Sigmoid colon (tissue), 6 donors: ENCODE measurements at regions not wholly inside any gene's neighbourhood (a gene's known extent, or its start where the extent isn't known, plus 50 kb on each side); places are given as distances from the start of the nearest gene placed in this dataset.

Experiments used
- DNase-seq: peaks from one replicate; pipeline ENCODE4 v3.0.0-alpha.2; 2019
- H3K27ac ChIP-seq, 4 donors: fragments of 200-600 bp; sonication (generic); one replicate each; pipeline ENCODE4 v1.5.1; 2016 to 2019; ENCODE audit warnings: mild to moderate bottlenecking in 1 of 4
- H3K27me3 ChIP-seq, 3 donors: fragments of 200-600 bp; sonication (generic); one replicate each; pipeline ENCODE4 v1.5.1; 2019; ENCODE audit warnings: mild to moderate bottlenecking in 1 of 3
- H3K36me3 ChIP-seq, 4 donors: fragments of 200-600 bp; sonication (generic); one replicate each; pipeline ENCODE4 v1.5.1; 2016 to 2019
- H3K4me1 ChIP-seq, 4 donors: fragments of 200-600 bp; sonication (generic); one replicate each; pipeline ENCODE4 v1.5.1; 2017 to 2019
- H3K4me3 ChIP-seq, 4 donors: fragments of 200-600 bp; sonication (generic); one replicate each; pipeline ENCODE4 v1.5.1; 2017 to 2019; ENCODE audit warnings: mild to moderate bottlenecking in 2 of 4, moderate library complexity in 1 of 4
- H3K9me3 ChIP-seq, 4 donors: fragments of 200-600 bp in 3 of 4; sonication (generic) in 3 of 4; one replicate each; pipeline versions ENCODE4 v1.5.1 to v1.6.1; 2013 to 2019
- EP300 ChIP-seq, 4 donors: sonication (generic); formaldehyde crosslinking; IDR thresholded peaks; one replicate each; pipeline ENCODE4 v1.6.1; 2017; ENCODE audit warnings: antibody characterized with exemption in 4 of 4
- POLR2A ChIP-seq, 2 donors: fragments of 450-650 bp; IDR thresholded peaks; one replicate each; pipeline ENCODE4 v1.6.1; 2016; ENCODE audit warnings: antibody characterized with exemption in 2 of 2, mild to moderate bottlenecking in 2 of 2, moderate library complexity in 2 of 2
- POLR2AphosphoS5 ChIP-seq, 4 donors: sonication (generic); formaldehyde crosslinking; IDR thresholded peaks; one replicate each; pipeline ENCODE4 v1.6.1; 2017; ENCODE audit warnings: antibody characterized with exemption in 4 of 4
- WGBS, 2 donors: extraction: QIAGEN DNeasy Blood & Tissue Kit; methylation state at CpG; one replicate each; pipeline ENCODE4 v1.1.7; 2013; 5-methylcytosine and 5-hydroxymethylcytosine counted together
- intact Hi-C: fragments of 100-400 bp; cut with DNase I; formaldehyde crosslinking; loops from one replicate; pipeline ENCODE4 v1.15.1; 2023
- TF ChIP-seq, protein P1 (sequence below), 4 experiments: fragments of 450-650 bp in 3 of 4; fragments of 200-600 bp in 1 of 4; IDR thresholded peaks; one replicate each; pipeline ENCODE4 v1.5.1; 2016 to 2019; ENCODE audit warnings: antibody characterized with exemption in 4 of 4, mild to moderate bottlenecking in 3 of 4, moderate library complexity in 2 of 4
- donor health status: healthy with polysubstance abuse.
- donor health status: healthy.

DNA sequence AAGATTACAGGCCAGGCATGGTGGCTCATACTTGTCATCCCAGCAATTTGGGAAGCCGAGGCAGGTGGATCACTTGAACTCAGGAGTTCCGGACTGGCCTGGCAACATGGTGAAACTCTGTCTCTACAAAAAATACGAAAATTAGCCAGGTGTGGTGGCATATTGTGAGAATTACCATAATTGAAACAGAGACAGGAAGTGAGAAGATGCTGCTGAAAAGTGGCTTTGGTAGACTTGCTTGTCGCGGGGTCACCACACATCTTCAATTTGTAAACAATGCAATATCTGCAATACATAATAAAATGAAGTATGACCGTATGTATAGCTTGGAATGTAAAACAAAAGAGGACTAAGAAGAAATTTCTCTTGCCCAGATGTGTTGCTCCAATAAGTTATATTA lies 490.5 kb downstream of the GABRG2 start:
- intact Hi-C loops, result no loop called here
- no peak overlapping the region for H3K4me3 ChIP-seq
- WGBS, 2 donors, result 90 to 92% methylated on average over 6 of the region's 6 CpGs

DNA sequence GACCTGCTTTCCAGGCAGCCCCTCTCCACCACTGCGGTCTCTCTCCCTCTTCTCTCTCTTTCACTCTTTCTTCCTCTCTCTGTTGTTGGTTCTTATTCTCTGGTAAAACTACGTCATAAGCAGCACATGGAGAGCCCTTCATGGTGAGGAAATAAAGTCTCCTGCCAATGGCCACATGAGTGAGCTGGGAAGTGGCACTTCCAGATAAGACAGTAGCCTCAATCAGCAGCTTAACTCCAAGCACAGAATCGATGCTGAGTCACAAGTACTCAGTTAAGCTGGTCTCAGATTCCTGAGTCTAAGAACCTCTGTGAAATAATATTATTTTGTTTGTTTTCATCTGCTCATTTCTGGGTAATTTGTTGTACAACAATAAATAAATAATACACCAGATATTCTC lies 500.1 kb downstream of the GABRG2 start:
- Histone ChIP-seq H3K27me3 (no peaks in the 10 kb centered on the region), H3K4me1 (no peaks in the 10 kb centered on the region), H3K36me3 (no peaks in the 10 kb centered on the region), H3K27ac (no peak overlapping the region), H3K4me3 (no peak overlapping the region), H3K9me3 (no peaks in the 10 kb centered on the region)
- WGBS, 2 donors, result 66 to 84% methylated on average over 3 of the region's 3 CpGs
- DNase-seq, result no peak
- TF ChIP-seq POLR2A (IDR thresholded peaks at IDR 0.05), result no peak
- TF ChIP-seq, protein P1, sequence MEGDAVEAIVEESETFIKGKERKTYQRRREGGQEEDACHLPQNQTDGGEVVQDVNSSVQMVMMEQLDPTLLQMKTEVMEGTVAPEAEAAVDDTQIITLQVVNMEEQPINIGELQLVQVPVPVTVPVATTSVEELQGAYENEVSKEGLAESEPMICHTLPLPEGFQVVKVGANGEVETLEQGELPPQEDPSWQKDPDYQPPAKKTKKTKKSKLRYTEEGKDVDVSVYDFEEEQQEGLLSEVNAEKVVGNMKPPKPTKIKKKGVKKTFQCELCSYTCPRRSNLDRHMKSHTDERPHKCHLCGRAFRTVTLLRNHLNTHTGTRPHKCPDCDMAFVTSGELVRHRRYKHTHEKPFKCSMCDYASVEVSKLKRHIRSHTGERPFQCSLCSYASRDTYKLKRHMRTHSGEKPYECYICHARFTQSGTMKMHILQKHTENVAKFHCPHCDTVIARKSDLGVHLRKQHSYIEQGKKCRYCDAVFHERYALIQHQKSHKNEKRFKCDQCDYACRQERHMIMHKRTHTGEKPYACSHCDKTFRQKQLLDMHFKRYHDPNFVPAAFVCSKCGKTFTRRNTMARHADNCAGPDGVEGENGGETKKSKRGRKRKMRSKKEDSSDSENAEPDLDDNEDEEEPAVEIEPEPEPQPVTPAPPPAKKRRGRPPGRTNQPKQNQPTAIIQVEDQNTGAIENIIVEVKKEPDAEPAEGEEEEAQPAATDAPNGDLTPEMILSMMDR (IDR thresholded peaks at IDR 0.05), result no peak
- no peak for TF ChIP-seq EP300 (IDR thresholded peaks at IDR 0.05)
- TF ChIP-seq POLR2AphosphoS5 (IDR thresholded peaks at IDR 0.05), result no peak
- intact Hi-C loops, result no loop called here

More for the DNA sequence above, 490.5 kb downstream of the GABRG2 start:
- TF ChIP-seq POLR2AphosphoS5 (IDR thresholded peaks at IDR 0.05), result no peak
- no peak for TF ChIP-seq EP300 (IDR thresholded peaks at IDR 0.05)
- TF ChIP-seq POLR2A (IDR thresholded peaks at IDR 0.05), result no peak
- TF ChIP-seq, protein P1 (IDR thresholded peaks at IDR 0.05), result no peak
- Histone ChIP-seq H3K36me3 (no peaks in the 10 kb centered on the region), H3K4me1 (no peaks in the 10 kb centered on the region), H3K9me3 (no peaks in the 10 kb centered on the region), H3K27me3 (no peaks in the 10 kb centered on the region), H3K27ac (no peak overlapping the region)
- no peak for DNase-seq

DNA sequence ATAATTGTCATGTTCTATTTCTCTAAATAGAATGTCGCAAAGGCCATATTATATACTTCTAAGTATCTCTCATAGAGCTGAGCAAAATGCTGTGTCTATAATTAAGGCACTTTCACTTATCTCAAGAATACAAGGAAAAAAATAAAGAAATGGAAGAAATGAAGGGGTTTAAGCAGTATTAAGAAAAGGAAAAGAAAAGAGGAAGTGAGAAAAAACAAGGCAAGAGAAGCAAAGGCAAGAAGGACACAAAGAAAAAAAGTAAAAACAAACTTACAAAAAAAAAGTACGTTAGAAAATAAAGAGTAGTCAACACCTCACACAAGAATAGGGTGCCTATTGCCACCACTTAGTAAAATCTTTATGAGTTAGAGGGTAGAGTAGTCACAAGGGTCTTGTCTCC lies 506.2 kb downstream of the GABRG2 start:
- no peak for DNase-seq
- no peaks in the 10 kb centered on the region for H3K4me1 ChIP-seq
- no peaks in the 10 kb centered on the region for H3K36me3 ChIP-seq
- no peak overlapping the region for H3K4me3 ChIP-seq
- TF ChIP-seq POLR2A (IDR thresholded peaks at IDR 0.05), result no peak
- TF ChIP-seq EP300 (IDR thresholded peaks at IDR 0.05), result no peak
- TF ChIP-seq, protein P1 (IDR thresholded peaks at IDR 0.05), result no peak
- no peak for TF ChIP-seq POLR2AphosphoS5 (IDR thresholded peaks at IDR 0.05)
- intact Hi-C loops, result no loop called here
- H3K27ac ChIP-seq, result no peak overlapping the region
- no peaks in the 10 kb centered on the region for H3K27me3 ChIP-seq
- no peaks in the 10 kb centered on the region for H3K9me3 ChIP-seq
- 82 to 84% methylated on average over 2 of the region's 2 CpGs for WGBS, 2 donors

DNA sequence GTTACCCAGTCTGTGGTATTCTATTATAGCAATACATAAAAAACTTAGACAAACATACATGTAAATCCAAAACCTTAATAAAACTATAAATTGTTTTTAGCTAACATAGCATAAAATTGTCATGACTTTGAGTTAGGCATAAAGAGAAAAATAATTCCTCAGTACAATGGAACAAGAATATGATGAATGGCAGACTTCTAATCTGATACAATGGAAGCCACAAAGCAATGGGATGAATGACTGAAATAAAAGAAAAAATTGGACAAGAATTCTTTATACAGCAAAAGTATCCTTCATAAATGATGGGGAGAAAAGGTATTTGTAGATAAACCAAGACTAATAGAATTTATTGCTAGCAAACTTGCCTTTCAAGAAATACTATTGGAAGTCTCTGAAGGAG lies 524.2 kb downstream of the GABRG2 start:
- Histone ChIP-seq H3K27me3 (no peaks in the 10 kb centered on the region), H3K9me3 (peaks cover 0 to 10% (median 0%) of the 10 kb centered on the region in 4 donors), H3K36me3 (no peaks in the 10 kb centered on the region), H3K4me3 (no peak overlapping the region), H3K27ac (no peak overlapping the region), H3K4me1 (no peaks in the 10 kb centered on the region)
- TF ChIP-seq POLR2AphosphoS5 (IDR thresholded peaks at IDR 0.05) (no peak), POLR2A (IDR thresholded peaks at IDR 0.05) (no peak), EP300 (IDR thresholded peaks at IDR 0.05) (no peak)
- TF ChIP-seq, protein P1 (IDR thresholded peaks at IDR 0.05), result no peak
- intact Hi-C loops, result no loop called here
- no peak for DNase-seq

DNA sequence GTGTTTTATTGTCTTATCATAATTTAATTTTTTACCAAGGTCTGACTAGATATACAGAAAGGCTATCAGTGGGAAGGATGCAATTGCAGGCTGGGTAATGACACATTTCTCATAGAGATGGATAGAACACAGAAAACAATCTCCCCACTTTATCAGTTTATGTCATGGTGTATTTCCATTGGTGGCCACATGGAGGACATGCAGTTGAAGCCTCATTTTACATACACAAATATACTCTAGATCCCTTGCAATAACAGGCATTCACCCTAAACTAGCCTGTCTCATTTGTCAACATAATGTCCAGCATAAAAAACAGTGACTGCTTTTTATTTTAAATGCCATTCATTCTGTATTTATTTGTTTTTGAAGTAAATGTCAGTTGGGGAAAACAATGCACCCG lies 526.3 kb downstream of the GABRG2 start:
- Histone ChIP-seq H3K27ac (no peak overlapping the region), H3K36me3 (no peaks in the 10 kb centered on the region), H3K27me3 (no peaks in the 10 kb centered on the region), H3K9me3 (peaks cover 0 to 10% (median 0%) of the 10 kb centered on the region in 4 donors), H3K4me1 (no peaks in the 10 kb centered on the region), H3K4me3 (no peak overlapping the region)
- TF ChIP-seq EP300 (IDR thresholded peaks at IDR 0.05) (no peak), POLR2A (IDR thresholded peaks at IDR 0.05) (no peak), POLR2AphosphoS5 (IDR thresholded peaks at IDR 0.05) (no peak)
- TF ChIP-seq, protein P1 (IDR thresholded peaks at IDR 0.05), result no peak
- intact Hi-C loops, result no loop called here
- no peak for DNase-seq
- 83 to 84% methylated on average over 1 of the region's 1 CpG for WGBS, 2 donors
